OCI-LY1 (cell line): ENCODE measurements at regions not wholly inside any gene's neighbourhood (a gene's known extent, or its start where the extent isn't known, plus 50 kb on each side); places are given as distances from the start of the nearest gene placed in this dataset.

Experiments used
- CTCF ChIP-seq: fragments of 200-600 bp; sonication (generic), shearing (Covaris generic); IDR thresholded peaks from 2 replicates; pipeline ENCODE4 v1.5.1; 2017; ENCODE audit warnings: mild to moderate bottlenecking, antibody characterized with exemption, low read length, moderate library complexity, mixed read lengths
- EZH2 ChIP-seq: fragments of 200-600 bp; sonication (generic), shearing (Covaris generic); IDR thresholded peaks from 2 replicates; pipeline ENCODE4 v1.8.0; 2017; ENCODE audit warnings: borderline replicate concordance, mixed run types, mild to moderate bottlenecking, antibody characterized with exemption, low read length, moderate library complexity, mixed read lengths

- TF ChIP-seq CTCF (no peak), EZH2 (no peak)
Measured at GRCh38 chr18:60200558-60200957, 172.0 kb downstream of the MC4R start.
